GM12874 (cell line): ENCODE measurements at regions not wholly inside any gene's neighbourhood (a gene's known extent, or its start where the extent isn't known, plus 50 kb on each side); places are given as distances from the start of the nearest gene placed in this dataset.

Experiments used
- TF ChIP-seq, protein P1 (sequence below): IDR thresholded peaks from 2 replicates; pipeline ENCODE4 v1.5.1; 2011; ENCODE audit warnings: low read depth, mild to moderate bottlenecking, control low read depth, low read length, moderate library complexity; ENCODE audit not compliant: insufficient read depth

DNA sequence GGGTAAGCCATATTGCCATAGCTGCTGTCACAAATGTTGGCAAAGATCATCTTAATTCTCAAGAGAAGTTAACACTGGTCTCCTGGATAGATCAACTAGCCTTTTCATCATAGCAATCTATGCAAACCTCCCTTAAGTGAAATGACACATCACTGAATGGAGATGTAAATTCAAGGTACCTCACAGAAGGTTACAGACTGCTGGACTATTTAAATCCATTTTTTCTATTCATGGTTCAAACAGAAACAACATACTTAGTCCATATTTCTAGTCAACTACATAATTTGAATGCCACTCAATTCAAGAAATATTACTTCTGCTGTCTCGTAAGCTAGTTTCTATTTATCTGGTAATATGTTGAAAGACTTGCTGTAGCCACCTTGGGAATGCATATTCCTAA, 748.3 kb downstream of the C12orf50 start:
- TF ChIP-seq, protein P1, sequence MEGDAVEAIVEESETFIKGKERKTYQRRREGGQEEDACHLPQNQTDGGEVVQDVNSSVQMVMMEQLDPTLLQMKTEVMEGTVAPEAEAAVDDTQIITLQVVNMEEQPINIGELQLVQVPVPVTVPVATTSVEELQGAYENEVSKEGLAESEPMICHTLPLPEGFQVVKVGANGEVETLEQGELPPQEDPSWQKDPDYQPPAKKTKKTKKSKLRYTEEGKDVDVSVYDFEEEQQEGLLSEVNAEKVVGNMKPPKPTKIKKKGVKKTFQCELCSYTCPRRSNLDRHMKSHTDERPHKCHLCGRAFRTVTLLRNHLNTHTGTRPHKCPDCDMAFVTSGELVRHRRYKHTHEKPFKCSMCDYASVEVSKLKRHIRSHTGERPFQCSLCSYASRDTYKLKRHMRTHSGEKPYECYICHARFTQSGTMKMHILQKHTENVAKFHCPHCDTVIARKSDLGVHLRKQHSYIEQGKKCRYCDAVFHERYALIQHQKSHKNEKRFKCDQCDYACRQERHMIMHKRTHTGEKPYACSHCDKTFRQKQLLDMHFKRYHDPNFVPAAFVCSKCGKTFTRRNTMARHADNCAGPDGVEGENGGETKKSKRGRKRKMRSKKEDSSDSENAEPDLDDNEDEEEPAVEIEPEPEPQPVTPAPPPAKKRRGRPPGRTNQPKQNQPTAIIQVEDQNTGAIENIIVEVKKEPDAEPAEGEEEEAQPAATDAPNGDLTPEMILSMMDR: no peak

DNA sequence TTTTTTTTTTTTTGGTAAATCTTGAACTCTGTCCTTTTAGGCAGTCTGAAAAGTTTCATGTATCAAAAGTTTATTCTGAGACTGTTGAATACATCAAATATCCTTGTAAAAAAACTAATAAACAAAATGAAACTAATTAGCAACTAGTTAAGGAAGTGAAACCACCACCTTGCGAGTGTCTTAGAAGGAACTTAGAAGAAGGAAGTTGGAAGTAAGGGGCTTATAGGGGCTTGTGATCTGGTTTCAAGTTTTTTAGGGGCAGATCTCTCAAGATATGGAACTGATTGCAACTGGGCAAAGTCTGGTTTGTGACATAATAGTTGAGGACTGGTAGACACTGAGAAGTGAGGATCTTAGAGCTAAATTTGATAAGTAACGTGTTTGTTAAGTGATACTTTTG, 748.8 kb downstream of the C12orf50 start:
- TF ChIP-seq, protein P1: no peak

DNA sequence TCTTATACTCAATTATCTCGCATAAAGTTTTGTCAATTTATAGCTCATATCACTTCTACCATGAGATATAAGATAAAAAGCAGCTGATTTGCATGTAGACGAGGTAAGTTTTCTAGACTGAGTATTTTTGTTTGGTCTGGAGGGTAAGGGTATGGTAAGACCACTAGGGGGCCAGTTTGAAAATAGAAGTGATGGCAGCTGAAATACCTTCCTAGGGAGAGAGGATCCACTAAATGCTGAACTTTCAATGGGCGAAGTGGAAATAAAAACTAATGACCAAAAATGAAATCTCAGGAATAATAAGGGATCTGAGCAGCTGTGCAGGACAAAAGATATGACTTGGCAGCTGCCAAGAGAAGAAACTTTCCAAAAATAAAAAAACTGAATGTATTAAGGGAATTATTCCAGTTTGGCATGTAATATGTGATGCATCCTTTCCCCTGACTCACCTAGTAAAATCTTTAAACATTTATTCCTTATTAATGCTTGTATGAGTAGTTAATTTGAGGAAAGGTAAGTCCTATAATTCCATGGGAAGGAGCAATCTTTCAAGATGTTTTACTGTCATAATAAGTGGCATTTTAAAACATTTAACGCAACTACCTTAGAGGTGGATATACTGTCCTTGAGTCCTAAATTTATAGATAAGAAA, 754.5 kb downstream of the C12orf50 start:
- TF ChIP-seq, protein P1: peak; percentile 49

DNA sequence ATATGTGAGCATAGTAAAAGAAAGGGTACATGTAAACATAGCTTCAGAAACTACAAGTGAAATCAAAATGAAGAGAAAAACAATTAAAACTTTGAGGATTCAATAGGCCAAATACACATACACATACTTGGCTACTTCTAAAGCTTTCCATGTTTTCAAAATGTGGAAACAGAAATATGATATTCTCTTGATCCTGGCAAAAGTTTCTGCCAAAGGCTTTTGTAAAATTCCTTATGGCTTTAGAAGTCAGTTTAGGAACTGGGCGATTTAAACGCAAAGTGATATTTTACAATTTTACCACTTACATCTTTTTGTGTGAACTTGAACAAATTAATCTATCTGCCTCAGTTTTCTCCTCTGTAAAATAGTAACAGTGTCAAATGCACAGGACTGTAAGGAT, 756.4 kb downstream of the C12orf50 start:
- TF ChIP-seq, protein P1: no peak

DNA sequence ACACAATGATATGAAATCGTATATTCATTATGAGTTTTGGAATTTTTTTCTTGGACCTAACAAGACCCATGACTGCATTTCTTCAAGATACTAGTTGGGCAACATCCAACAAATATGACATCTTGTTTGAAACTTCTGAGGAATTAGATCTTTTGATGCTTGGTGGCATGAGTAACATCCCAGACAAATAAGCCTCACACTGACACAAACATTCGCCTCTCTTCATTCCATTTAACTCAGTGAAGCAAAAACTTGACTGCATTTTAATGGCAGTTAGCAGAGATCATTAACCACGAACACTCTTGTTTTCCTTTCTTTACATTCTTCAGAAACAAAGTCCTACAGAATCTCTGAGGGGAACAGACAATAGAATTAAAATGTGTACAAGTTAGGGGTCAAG, 758.3 kb downstream of the C12orf50 start:
- TF ChIP-seq, protein P1: no peak

DNA sequence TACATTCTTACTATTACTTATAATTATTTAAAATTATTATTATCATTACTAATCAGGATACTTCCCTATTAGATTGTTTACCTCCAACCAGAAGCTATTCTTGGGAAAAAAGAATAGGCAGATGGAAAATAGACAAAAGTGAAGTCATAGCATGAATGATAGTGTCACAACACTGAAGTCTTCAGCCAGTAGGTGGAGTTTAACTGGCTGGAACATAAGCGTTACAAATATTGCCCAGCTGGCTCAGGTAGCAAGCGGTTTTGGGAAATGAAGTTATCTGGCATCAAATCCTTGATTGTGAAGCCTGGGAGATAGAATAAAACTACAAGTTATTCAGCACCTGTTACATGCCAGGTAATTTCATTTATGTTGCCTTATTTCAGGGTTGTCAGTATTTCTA, 762.9 kb downstream of the C12orf50 start:
- TF ChIP-seq, protein P1: no peak

DNA sequence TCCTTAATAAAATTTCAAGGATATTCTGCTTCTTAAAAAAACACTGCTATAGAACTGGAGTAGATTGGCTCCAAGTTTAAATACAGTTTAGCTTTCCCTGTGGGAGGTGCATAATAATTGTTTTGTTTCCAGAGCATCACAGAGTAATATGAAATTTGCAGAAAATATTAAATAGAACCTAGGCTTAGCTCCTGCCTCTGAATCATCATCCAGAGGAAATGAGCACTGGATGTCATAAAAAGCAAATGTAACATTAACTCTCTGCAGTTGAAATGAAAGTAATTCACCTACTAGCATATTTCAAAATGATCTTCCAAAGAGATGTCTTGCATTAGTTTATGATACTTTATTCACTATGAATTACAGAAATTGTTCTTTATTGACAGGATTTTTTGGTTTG, 769.8 kb downstream of the C12orf50 start:
- TF ChIP-seq, protein P1: no peak
